HEK293 (cell line): ENCODE measurements at regions not wholly inside any gene's neighbourhood (a gene's known extent, or its start where the extent isn't known, plus 50 kb on each side); places are given as distances from the start of the nearest gene placed in this dataset.

Experiments used
- CTCF ChIA-PET: fragments of 350-600 bp; formaldehyde crosslinking; extraction: SDS; loops from one replicate; lab custom pipeline; 2021; ENCODE audit warnings: antibody characterized with exemption; lab: Yijun Ruan, JAX
- POLR2A ChIA-PET: fragments of 300-600 bp; formaldehyde crosslinking; extraction: SDS; loops from one replicate; lab custom pipeline; 2020; ENCODE audit warnings: antibody characterized with exemption, inconsistent platforms; lab: Yijun Ruan, JAX
- H3K27ac ChIP-seq: fragments of 200-500 bp; sonication (Bioruptor generic); 2 replicates; pipeline ENCODE4 v1.5.1; 2014; ENCODE audit warnings: low read depth, low read length, control low read depth, inconsistent platforms; ENCODE audit errors: extremely low read depth
- H3K36me3 ChIP-seq, 2 experiments: fragments of 200-500 bp in 1 of 2; sonication (Bioruptor generic) in 1 of 2; 1 replicate in 1 of 2; 2 replicates in 1 of 2; pipeline ENCODE4 v1.5.1; 2014 to 2017; ENCODE audit warnings: inconsistent platforms in 2 of 2, low read length in 2 of 2; ENCODE audit not compliant: control insufficient read depth in 2 of 2, insufficient read depth in 1 of 2
- H3K4me1 ChIP-seq: fragments of 200-500 bp; sonication (Bioruptor generic); 2 replicates; pipeline ENCODE4 v1.5.1; 2014; ENCODE audit warnings: mild to moderate bottlenecking, low read length, inconsistent platforms; ENCODE audit not compliant: control insufficient read depth, insufficient read depth
- H3K4me3 ChIP-seq: 2 replicates; pipeline ENCODE4 v1.5.1; 2011; ENCODE audit warnings: low read depth, mild to moderate bottlenecking, control low read depth, low read length, moderate library complexity
- H3K9me3 ChIP-seq: fragments of 200-500 bp; sonication (Bioruptor generic); 2 replicates; pipeline ENCODE4 v1.5.1; 2014; ENCODE audit warnings: low read depth, low read length, inconsistent platforms; ENCODE audit not compliant: control insufficient read depth, insufficient read depth
- GLIS1 ChIP-seq: fragments of 450-650 bp; formaldehyde crosslinking; IDR thresholded peaks from 2 replicates; pipeline ENCODE4 v1.5.1; 2016; ENCODE audit warnings: missing biosample characterization, missing genetic modification characterization
- HOXC10 ChIP-seq: sonication (generic); formaldehyde crosslinking; IDR thresholded peaks from 2 replicates; pipeline ENCODE4 v1.8.1; 2023; ENCODE audit warnings: mild to moderate bottlenecking, missing genetic modification reagents
- KLF7 ChIP-seq: fragments of 450-650 bp; formaldehyde crosslinking; IDR thresholded peaks from 2 replicates; pipeline ENCODE4 v1.5.1; 2016; ENCODE audit warnings: missing biosample characterization, missing genetic modification characterization, borderline replicate concordance
- MZF1 ChIP-seq: fragments of 450-650 bp; formaldehyde crosslinking; IDR thresholded peaks from 2 replicates; pipeline ENCODE4 v1.5.1; 2017; ENCODE audit warnings: missing biosample characterization, missing genetic modification characterization, borderline replicate concordance
- OVOL3 ChIP-seq: fragments of 450-650 bp; formaldehyde crosslinking; IDR thresholded peaks from 2 replicates; pipeline ENCODE4 v1.5.1; 2016; ENCODE audit warnings: missing biosample characterization, missing genetic modification characterization
- SCRT1 ChIP-seq: fragments of 450-650 bp; formaldehyde crosslinking; IDR thresholded peaks from 2 replicates; pipeline ENCODE4 v1.5.1; 2016; ENCODE audit warnings: missing biosample characterization, missing genetic modification characterization, borderline replicate concordance
- SP7 ChIP-seq: fragments of 450-650 bp; formaldehyde crosslinking; IDR thresholded peaks from 2 replicates; pipeline ENCODE4 v1.5.1; 2016; ENCODE audit warnings: missing biosample characterization, missing genetic modification characterization
- TRIM28 ChIP-seq: IDR thresholded peaks from 2 replicates; pipeline ENCODE4 v1.6.1; 2011; ENCODE audit warnings: low read length, control low read depth, borderline replicate concordance
- YY1 ChIP-seq: fragments of 450-650 bp; formaldehyde crosslinking; IDR thresholded peaks from 2 replicates; pipeline ENCODE4 v1.5.1; 2018; ENCODE audit warnings: missing biosample characterization, missing genetic modification characterization
- ZBTB17 ChIP-seq: fragments of 450-650 bp; formaldehyde crosslinking; IDR thresholded peaks from 2 replicates; pipeline ENCODE4 v1.5.1; 2016; ENCODE audit warnings: missing biosample characterization, missing genetic modification characterization
- ZBTB20 ChIP-seq: fragments of 450-650 bp; formaldehyde crosslinking; IDR thresholded peaks from 2 replicates; pipeline ENCODE4 v1.5.1; 2016; ENCODE audit warnings: missing biosample characterization, missing genetic modification characterization
- ZBTB8A ChIP-seq: fragments of 450-650 bp; formaldehyde crosslinking; IDR thresholded peaks from 2 replicates; pipeline ENCODE4 v1.5.1; 2016; ENCODE audit warnings: missing biosample characterization, missing genetic modification characterization
- ZIC2 ChIP-seq: fragments of 450-650 bp; formaldehyde crosslinking; IDR thresholded peaks from 2 replicates; pipeline ENCODE4 v1.5.1; 2016; ENCODE audit warnings: missing biosample characterization, missing genetic modification characterization
- ZNF114 ChIP-seq: fragments of 450-650 bp; formaldehyde crosslinking; IDR thresholded peaks from 2 replicates; pipeline ENCODE4 v1.5.0; 2017; ENCODE audit warnings: missing biosample characterization, missing genetic modification characterization
- ZNF140 ChIP-seq: fragments of 450-650 bp; formaldehyde crosslinking; IDR thresholded peaks from 2 replicates; pipeline ENCODE4 v1.5.1; 2016; ENCODE audit warnings: missing biosample characterization, missing genetic modification characterization
- ZNF146 ChIP-seq: fragments of 450-650 bp; formaldehyde crosslinking; IDR thresholded peaks from 2 replicates; pipeline ENCODE4 v1.5.1; 2016; ENCODE audit warnings: missing biosample characterization, missing genetic modification characterization
- ZNF221 ChIP-seq: fragments of 450-650 bp; formaldehyde crosslinking; IDR thresholded peaks from 2 replicates; pipeline ENCODE4 v1.5.1; 2017; ENCODE audit warnings: missing biosample characterization, missing genetic modification characterization, borderline replicate concordance
- ZNF266 ChIP-seq: fragments of 450-650 bp; formaldehyde crosslinking; IDR thresholded peaks from 2 replicates; pipeline ENCODE4 v1.5.1; 2016; ENCODE audit warnings: missing biosample characterization, missing genetic modification characterization, low read depth
- ZNF302 ChIP-seq: fragments of 450-650 bp; formaldehyde crosslinking; IDR thresholded peaks from 2 replicates; pipeline ENCODE4 v1.5.1; 2016; ENCODE audit warnings: missing biosample characterization, missing genetic modification characterization, low read depth
- ZNF335 ChIP-seq: fragments of 450-650 bp; formaldehyde crosslinking; conservative IDR thresholded peaks from 2 replicates; pipeline ENCODE4 v1.5.1; 2016; ENCODE audit warnings: missing biosample characterization, missing genetic modification characterization
- ZNF354C ChIP-seq: fragments of 450-650 bp; formaldehyde crosslinking; IDR thresholded peaks from 2 replicates; pipeline ENCODE4 v1.5.1; 2016; ENCODE audit warnings: missing biosample characterization, missing genetic modification characterization, low read depth, borderline replicate concordance
- ZNF391 ChIP-seq: fragments of 450-650 bp; formaldehyde crosslinking; IDR thresholded peaks from 2 replicates; pipeline ENCODE4 v1.5.1; 2016; ENCODE audit warnings: low read depth, missing biosample characterization, missing genetic modification characterization, borderline replicate concordance
- ZNF423 ChIP-seq: fragments of 450-650 bp; formaldehyde crosslinking; IDR thresholded peaks from 2 replicates; pipeline ENCODE4 v1.5.1; 2016; ENCODE audit warnings: missing biosample characterization, missing genetic modification characterization
- ZNF664 ChIP-seq: fragments of 450-650 bp; formaldehyde crosslinking; IDR thresholded peaks from 2 replicates; pipeline ENCODE4 v1.5.1; 2016; ENCODE audit warnings: missing biosample characterization, missing genetic modification characterization
- ZXDB ChIP-seq: fragments of 450-650 bp; formaldehyde crosslinking; IDR thresholded peaks from 2 replicates; pipeline ENCODE4 v1.5.1; 2016; ENCODE audit warnings: missing biosample characterization, missing genetic modification characterization
- TF ChIP-seq, protein P1 (sequence below): fragments of 450-650 bp; formaldehyde crosslinking; IDR thresholded peaks from 2 replicates; pipeline ENCODE4 v1.5.1; 2016; ENCODE audit warnings: missing biosample characterization, missing genetic modification characterization
- TF ChIP-seq, protein P2 (sequence below): fragments of 450-650 bp; formaldehyde crosslinking; IDR thresholded peaks from 2 replicates; pipeline ENCODE4 v1.5.1; 2016; ENCODE audit warnings: missing biosample characterization, missing genetic modification characterization
- TF ChIP-seq, protein P3 (sequence below): fragments of 450-650 bp; formaldehyde crosslinking; IDR thresholded peaks from 2 replicates; pipeline ENCODE4 v1.5.1; 2017; ENCODE audit warnings: missing biosample characterization, missing genetic modification characterization
- TF ChIP-seq, protein P4 (sequence below): fragments of 450-650 bp; formaldehyde crosslinking; IDR thresholded peaks from 2 replicates; pipeline ENCODE4 v1.5.1; 2017; ENCODE audit warnings: missing biosample characterization, missing genetic modification characterization
- TF ChIP-seq, protein P5 (sequence below): fragments of 450-650 bp; formaldehyde crosslinking; IDR thresholded peaks from 2 replicates; pipeline ENCODE4 v1.5.1; 2016; ENCODE audit warnings: missing biosample characterization, missing genetic modification characterization

DNA sequence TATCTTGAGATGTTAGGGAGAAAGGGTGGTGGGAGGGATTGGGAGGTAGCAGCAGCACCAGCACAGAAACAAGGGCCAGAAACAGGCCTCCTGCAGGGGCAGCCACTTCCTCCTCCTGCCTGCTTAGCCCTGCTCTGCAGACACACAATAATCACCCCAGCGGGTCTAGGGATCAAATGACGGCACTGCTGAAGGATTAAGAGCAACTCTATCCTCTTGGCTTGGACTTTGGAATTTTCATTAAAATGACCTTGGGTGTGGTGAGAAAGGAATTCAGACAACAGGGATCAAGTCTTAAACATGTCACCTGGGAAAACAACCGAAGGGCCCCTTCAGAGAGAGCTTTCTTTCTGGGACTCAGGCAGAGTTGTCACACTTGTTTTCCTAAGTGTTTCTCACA is 353.4 kb downstream of the SPRY1 start:
- POLR2A ChIA-PET, result no interaction called here
- H3K27ac ChIP-seq, result no peak overlapping the region
- H3K4me1 ChIP-seq, result no peaks in the 10 kb centered on the region; the same call in 1 of the 2 replicates
- H3K36me3 ChIP-seq, result no peaks in the 10 kb centered on the region
- CTCF ChIA-PET, result no interaction called here
- H3K9me3 ChIP-seq, result no peaks in the 10 kb centered on the region
- no peak overlapping the region for H3K4me3 ChIP-seq
- TF ChIP-seq GLIS1, result peak; percentile 69
- no peak for TF ChIP-seq ZNF354C
- no peak for TF ChIP-seq YY1 (tag by site-specific recombination)
- TF ChIP-seq SP7, result no peak
- no peak for TF ChIP-seq ZNF221 (tag by site-specific recombination)
- TF ChIP-seq ZNF423, result no peak
- no peak for TF ChIP-seq ZNF114 (tag by site-specific recombination)
- no peak for TF ChIP-seq OVOL3 (tag by site-specific recombination)
- TF ChIP-seq ZNF140 (tag by site-specific recombination), result no peak
- TF ChIP-seq ZBTB17 (tag by site-specific recombination), result no peak
- TF ChIP-seq SCRT1 (tag by site-specific recombination), result no peak
- TF ChIP-seq ZNF391 (tag by site-specific recombination), result no peak
- peak; percentile 31; the same call in 1 of the 2 replicates for TF ChIP-seq ZNF335
- TF ChIP-seq ZNF302 (tag by site-specific recombination), result no peak
- peak; percentile 21; the same call in 1 of the 2 replicates for TF ChIP-seq TRIM28
- no peak for TF ChIP-seq ZNF664 (tag by site-specific recombination)
- TF ChIP-seq ZXDB (tag by site-specific recombination), result no peak
- TF ChIP-seq, protein P1, sequence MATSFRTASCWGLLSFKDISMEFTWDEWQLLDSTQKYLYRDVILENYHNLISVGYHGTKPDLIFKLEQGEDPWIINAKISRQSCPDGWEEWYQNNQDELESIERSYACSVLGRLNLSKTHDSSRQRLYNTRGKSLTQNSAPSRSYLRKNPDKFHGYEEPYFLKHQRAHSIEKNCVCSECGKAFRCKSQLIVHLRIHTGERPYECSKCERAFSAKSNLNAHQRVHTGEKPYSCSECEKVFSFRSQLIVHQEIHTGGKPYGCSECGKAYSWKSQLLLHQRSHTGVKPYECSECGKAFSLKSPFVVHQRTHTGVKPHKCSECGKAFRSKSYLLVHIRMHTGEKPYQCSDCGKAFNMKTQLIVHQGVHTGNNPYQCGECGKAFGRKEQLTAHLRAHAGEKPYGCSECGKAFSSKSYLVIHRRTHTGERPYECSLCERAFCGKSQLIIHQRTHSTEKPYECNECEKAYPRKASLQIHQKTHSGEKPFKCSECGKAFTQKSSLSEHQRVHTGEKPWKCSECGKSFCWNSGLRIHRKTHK, result no peak
- TF ChIP-seq HOXC10, result no peak
- no peak for TF ChIP-seq ZBTB8A
- TF ChIP-seq ZIC2 (tag by site-specific recombination), result peak; percentile 52; the same call in 1 of the 2 replicates
- peak; percentile 44; the same call in 1 of the 2 replicates for TF ChIP-seq MZF1
- TF ChIP-seq, protein P2, sequence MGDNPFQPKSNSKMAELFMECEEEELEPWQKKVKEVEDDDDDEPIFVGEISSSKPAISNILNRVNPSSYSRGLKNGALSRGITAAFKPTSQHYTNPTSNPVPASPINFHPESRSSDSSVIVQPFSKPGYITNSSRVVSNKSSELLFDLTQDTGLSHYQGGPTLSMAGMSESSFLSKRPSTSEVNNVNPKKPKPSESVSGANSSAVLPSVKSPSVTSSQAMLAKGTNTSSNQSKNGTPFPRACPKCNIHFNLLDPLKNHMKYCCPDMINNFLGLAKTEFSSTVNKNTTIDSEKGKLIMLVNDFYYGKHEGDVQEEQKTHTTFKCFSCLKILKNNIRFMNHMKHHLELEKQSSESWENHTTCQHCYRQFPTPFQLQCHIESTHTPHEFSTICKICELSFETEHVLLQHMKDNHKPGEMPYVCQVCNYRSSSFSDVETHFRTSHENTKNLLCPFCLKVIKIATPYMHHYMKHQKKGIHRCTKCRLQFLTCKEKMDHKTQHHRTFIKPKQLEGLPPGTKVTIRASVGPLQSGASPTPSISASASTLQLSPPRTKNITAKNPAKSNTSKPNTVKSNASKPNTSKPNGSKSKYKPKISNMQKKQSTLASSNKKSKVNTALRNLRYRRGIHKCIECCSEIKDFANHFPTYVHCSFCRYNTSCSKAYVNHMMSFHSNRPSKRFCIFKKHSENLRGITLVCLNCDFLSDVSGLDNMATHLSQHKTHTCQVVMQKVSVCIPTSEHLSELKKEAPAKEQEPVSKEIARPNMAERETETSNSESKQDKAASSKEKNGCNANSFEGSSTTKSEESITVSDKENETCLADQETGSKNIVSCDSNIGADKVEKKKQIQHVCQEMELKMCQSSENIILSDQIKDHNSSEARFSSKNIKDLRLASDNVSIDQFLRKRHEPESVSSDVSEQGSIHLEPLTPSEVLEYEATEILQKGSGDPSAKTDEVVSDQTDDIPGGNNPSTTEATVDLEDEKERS (tag by site-specific recombination), result no peak
- TF ChIP-seq, protein P3, sequence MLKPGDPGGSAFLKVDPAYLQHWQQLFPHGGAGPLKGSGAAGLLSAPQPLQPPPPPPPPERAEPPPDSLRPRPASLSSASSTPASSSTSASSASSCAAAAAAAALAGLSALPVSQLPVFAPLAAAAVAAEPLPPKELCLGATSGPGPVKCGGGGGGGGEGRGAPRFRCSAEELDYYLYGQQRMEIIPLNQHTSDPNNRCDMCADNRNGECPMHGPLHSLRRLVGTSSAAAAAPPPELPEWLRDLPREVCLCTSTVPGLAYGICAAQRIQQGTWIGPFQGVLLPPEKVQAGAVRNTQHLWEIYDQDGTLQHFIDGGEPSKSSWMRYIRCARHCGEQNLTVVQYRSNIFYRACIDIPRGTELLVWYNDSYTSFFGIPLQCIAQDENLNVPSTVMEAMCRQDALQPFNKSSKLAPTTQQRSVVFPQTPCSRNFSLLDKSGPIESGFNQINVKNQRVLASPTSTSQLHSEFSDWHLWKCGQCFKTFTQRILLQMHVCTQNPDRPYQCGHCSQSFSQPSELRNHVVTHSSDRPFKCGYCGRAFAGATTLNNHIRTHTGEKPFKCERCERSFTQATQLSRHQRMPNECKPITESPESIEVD (tag by site-specific recombination), result no peak
- TF ChIP-seq KLF7 (tag by site-specific recombination), result no peak
- TF ChIP-seq ZNF146 (tag by site-specific recombination), result no peak
- TF ChIP-seq ZBTB20, result no peak
- no peak for TF ChIP-seq ZNF266 (tag by site-specific recombination)
- TF ChIP-seq, protein P4, sequence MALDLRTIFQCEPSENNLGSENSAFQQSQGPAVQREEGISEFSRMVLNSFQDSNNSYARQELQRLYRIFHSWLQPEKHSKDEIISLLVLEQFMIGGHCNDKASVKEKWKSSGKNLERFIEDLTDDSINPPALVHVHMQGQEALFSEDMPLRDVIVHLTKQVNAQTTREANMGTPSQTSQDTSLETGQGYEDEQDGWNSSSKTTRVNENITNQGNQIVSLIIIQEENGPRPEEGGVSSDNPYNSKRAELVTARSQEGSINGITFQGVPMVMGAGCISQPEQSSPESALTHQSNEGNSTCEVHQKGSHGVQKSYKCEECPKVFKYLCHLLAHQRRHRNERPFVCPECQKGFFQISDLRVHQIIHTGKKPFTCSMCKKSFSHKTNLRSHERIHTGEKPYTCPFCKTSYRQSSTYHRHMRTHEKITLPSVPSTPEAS (tag by site-specific recombination), result no peak
- TF ChIP-seq, protein P5, sequence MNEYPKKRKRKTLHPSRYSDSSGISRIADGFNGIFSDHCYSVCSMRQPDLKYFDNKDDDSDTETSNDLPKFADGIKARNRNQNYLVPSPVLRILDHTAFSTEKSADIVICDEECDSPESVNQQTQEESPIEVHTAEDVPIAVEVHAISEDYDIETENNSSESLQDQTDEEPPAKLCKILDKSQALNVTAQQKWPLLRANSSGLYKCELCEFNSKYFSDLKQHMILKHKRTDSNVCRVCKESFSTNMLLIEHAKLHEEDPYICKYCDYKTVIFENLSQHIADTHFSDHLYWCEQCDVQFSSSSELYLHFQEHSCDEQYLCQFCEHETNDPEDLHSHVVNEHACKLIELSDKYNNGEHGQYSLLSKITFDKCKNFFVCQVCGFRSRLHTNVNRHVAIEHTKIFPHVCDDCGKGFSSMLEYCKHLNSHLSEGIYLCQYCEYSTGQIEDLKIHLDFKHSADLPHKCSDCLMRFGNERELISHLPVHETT (tag by site-specific recombination), result no peak
